ENCODE measurements at regions not wholly inside any gene's neighbourhood (a gene's known extent, or its start where the extent isn't known, plus 50 kb on each side); places are given as distances from the start of the nearest gene placed in this dataset.

GRCh38 chr22:49629586-49630447, 197.9 kb downstream of the BRD1 start:
- DNase-seq (ENCODE audit: low spot score), result no peak
- no peak for TF ChIP-seq CTCF (IDR thresholded peaks at IDR 0.05; ENCODE audit: extremely low read depth, missing control alignments)

- TF ChIP-seq CTCF (IDR thresholded peaks at IDR 0.05; ENCODE audit: extremely low read depth, missing control alignments), result no peak
- DNase-seq (ENCODE audit: low spot score), result no peak
Observed at GRCh38 chr22:49629261-49629570, 198.5 kb downstream of the BRD1 start.

GRCh38 chr22:49628391-49629260, 199.0 kb downstream of the BRD1 start:
- no peak for TF ChIP-seq CTCF (IDR thresholded peaks at IDR 0.05; ENCODE audit: extremely low read depth, missing control alignments)
- no peak for DNase-seq (ENCODE audit: low spot score)

GRCh38 chr22:49627217-49628181, 200.2 kb downstream of the BRD1 start:
- no peak for TF ChIP-seq CTCF (IDR thresholded peaks at IDR 0.05; ENCODE audit: extremely low read depth, missing control alignments)
- DNase-seq (ENCODE audit: low spot score), result no peak

- no peak for DNase-seq (ENCODE audit: low spot score)
- no peak for TF ChIP-seq CTCF (IDR thresholded peaks at IDR 0.05; ENCODE audit: extremely low read depth, missing control alignments)
Observed at GRCh38 chr22:49626361-49627216, 201.1 kb downstream of the BRD1 start.

GRCh38 chr22:49624421-49625177, 203.1 kb downstream of the BRD1 start:
- TF ChIP-seq CTCF (IDR thresholded peaks at IDR 0.05; ENCODE audit: extremely low read depth, missing control alignments), result no peak

More at GRCh38 chr22:49624421-49625177, 203.1 kb downstream of the BRD1 start:
- DNase-seq (ENCODE audit: low spot score), result no peak

Measured in GM20000 (cell line).